GM19452 (cell line): ENCODE measurements at regions not wholly inside any gene's neighbourhood (a gene's known extent, or its start where the extent isn't known, plus 50 kb on each side); places are given as distances from the start of the nearest gene placed in this dataset.

Experiments
- ATAC-seq: cut with Tn5 transposase; IDR thresholded peaks from one replicate; pipeline ENCODE4 v1.9.1; 2021; ENCODE audit not compliant: unreplicated experiment

DNA sequence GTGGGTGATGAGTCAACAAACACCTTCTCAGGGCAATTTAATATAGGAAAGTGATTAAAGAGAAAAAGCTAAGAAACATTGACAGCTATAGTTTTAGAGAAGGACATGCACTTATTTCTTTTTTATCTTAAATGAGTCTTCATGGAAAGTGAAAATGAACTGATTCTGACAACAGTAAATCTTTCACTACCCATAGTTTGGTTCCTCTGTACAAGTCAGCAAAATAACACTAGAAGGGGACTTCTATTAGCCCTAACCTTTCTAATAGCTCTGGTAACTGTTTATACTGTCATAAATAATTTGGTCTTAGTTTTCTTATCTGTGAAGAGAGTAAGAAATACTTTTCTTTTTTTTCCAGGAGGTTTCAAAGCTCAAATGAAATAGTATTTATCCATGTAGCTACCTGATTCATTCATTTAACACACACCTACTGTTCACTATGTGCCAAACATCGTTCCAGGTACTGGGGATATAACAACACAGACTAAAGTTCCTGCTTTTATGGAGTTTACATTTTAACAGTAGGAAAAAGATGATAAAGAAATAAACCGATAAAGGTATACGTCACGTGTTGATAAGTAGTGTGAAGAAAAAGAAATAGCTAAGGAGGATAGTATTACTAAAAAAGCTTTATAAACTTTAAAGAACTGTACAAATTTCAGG lies 148.2 kb downstream of the PCSK1 start:
- ATAC-seq, result no peak

GRCh38 chr5:96283589-96283988 lies 149.5 kb downstream of the PCSK1 start:
- ATAC-seq, result no peak

DNA sequence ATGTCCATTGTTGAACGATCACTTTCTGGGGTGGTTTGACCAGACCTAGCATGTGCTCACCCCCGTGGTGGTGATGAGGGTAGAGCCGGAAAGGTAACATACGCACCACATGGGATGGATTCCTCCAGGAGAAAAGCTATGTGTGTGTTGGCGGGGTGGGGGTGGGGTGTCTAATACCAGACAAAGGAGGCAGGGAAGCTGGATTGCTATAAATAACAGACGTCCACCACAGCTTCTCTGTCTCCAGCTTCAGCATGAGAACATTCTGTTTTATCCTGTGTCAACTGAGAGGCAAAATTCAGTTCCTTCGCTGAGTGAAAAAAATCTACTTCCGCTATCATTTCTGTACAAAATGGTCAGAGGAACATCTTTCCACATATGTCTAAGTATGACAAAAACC lies 151.0 kb downstream of the PCSK1 start:
- no peak for ATAC-seq

DNA sequence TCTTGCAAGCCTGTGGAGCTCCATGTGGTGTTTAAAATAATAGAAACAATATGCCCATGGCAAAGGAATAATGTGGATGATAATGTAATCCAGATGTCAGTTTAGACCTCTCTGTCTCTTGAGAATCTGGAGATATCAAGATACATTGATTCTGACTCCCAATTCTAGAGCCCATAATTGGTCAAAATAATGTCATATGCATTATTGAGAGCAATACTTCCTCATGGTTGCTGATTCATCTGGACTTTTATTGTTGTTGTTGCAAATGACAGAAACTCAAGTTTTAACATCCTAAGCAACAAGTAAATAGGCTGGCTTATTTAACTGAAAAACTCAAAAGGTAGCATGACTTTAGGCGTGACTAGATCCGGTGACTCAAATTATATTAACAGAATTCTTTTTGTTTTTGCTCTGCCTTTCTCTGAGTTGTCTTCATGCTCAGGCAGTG lies 152.1 kb downstream of the PCSK1 start:
- no peak for ATAC-seq

DNA sequence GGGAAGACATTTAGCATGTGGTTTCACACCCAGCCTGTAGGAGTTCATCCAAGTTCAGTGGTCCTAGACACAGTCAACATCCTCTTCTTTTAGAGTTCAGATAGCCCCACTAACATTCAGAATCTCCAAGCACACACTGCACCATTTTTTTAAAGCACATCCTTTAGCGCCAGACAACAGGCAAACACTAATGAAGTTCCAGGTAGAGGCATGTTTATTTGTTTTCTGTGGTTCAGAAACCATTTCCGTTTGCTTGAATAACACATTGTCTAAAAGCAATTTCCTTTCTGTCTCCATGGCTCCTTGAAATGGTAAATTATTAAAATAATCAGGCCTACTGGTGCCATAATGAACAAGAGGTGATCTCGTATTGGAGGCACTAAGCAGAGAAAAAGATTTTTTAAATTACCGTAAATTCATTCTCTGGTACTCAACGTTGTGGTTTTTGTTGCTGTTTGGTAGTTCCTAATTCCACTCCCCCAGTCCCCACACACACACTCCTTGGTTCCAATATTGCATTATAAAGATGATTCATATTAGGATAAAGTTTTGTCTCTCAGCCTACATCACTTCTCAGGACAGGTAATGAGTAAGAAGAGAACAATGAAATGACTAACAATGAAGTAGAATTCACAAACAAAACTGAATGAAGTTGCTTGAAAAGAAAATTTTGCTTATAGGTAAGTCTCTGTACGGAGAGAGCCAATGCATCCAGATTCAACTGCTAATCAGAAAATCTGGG lies 153.1 kb downstream of the PCSK1 start:
- ATAC-seq, result peak; percentile 75

GRCh38 chr5:96278981-96279380 lies 154.1 kb downstream of the PCSK1 start:
- ATAC-seq, result no peak

DNA sequence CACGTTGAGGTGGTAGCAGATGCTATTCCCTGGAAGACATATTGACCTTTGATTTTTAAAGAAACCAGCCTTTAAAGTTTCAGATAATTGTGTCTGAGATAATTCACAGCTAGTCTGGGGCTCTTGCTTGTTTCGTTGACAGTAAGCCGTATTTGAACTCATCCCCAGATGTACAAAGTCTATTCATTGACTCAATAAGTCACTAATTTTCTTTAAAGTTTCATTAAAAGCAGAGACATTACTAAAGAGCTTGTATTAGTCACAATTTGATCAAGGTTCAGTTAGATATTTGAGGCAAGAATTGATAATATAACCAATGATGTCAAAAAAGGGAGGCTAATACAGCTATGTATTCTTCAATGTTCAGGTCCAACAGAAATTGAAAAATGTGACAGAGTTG lies 158.0 kb downstream of the PCSK1 start:
- ATAC-seq, result no peak

GRCh38 chr5:96265487-96265886 lies 167.6 kb downstream of the PCSK1 start:
- no peak for ATAC-seq

- ATAC-seq, result no peak
Observed at GRCh38 chr5:96264047-96264446, 169.0 kb downstream of the PCSK1 start.

- no peak for ATAC-seq
Observed at GRCh38 chr5:96262105-96262504, 170.9 kb downstream of the PCSK1 start.

DNA sequence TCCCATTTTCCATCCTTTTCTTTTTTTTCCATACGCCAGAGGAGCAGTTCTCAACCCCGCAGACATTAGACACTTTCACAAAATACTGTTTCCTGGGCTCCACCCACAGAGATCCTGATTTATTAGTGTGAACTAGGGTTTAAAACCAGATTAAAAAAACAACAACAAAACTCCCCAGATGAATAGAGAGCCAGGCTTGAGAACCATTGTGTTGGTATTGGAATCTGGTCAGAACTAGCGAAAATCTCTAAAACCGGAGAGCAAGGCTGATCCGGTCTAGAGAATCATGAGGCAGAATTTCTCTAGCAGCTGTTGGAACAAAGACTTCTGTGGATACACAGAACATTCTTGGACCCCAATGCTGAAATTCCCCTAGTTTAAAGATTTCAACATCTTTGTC lies 173.0 kb downstream of the PCSK1 start:
- ATAC-seq, result no peak

DNA sequence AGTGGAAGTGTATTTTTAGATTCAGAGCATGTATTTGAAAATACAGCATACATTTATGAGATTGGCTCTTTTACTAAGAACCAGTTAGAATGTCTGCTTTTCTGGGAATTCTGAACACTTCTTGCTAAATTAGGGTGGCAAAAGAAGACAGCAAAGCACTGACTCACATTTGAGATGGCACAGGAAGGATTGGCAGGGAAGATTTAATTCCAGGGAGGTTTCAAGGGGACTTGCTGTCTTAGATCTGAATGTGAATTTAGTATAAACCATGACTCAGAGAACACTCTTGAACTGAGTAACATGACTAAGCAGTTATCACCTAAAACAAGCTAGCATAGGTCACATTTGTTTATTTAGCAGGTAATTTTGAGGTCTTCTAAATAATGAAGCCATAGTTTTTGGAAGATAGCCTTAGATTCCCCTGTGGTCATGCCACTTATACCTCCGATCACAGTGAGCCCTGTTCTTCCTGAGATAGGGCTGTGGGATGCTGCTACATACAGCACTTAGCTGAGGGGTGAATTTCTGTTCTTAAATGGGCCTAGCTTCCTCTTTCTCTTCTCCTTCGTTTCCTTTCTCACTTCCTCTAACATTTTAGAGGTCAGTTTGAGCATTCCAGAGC lies 173.8 kb downstream of the PCSK1 start:
- peak; percentile 62 for ATAC-seq

- ATAC-seq, result no peak
Observed at GRCh38 chr5:96258692-96259091, 174.4 kb downstream of the PCSK1 start.

GRCh38 chr5:96257904-96258303 lies 175.1 kb downstream of the PCSK1 start:
- ATAC-seq, result no peak

GRCh38 chr5:96256795-96257470 lies 176.1 kb downstream of the PCSK1 start:
- ATAC-seq, result no peak

- no peak for ATAC-seq
Observed at GRCh38 chr5:96254980-96255691, 177.9 kb downstream of the PCSK1 start.

GRCh38 chr5:96253140-96253539 lies 179.9 kb downstream of the PCSK1 start:
- ATAC-seq, result no peak

DNA sequence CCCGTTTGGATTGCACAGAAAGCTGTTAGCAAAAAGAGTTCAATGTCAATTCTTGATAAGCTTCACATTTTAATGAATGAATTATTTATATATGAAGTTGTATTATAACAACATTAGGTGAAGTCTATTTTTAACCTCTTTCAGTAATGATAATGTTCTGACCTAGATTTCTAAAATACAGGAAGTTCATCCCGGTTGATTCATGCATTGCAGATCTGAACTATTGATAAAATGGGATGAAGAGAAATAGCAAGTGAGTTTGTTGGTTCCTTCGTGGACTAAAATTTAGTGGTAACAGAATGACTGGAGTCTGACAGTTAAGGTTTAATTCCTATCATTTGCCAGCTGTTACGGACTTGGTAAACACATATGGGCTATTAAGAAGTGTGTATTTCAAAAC lies 180.5 kb downstream of the PCSK1 start:
- no peak for ATAC-seq

- ATAC-seq, result no peak
Observed at GRCh38 chr5:96250782-96251181, 182.3 kb downstream of the PCSK1 start.

DNA sequence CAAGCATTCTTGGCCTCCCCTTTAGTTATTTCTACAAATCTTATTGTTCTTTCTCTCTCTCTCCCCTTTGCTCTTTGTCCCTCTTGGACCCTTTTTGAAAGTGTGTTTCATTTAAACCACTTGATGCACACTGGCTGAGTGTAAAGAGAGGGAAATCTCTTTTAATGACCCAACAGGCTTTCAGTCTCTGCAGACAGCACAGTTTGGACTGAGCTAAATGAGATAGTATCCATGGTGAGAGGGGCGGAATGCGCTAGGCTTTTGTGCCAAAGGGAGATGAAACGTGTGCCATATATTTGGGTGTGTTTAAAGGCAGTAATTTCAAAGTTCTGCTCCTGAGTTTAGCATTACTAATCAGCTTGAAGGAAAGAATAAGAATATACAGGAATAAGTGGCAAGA lies 184.9 kb downstream of the PCSK1 start:
- no peak for ATAC-seq

GRCh38 chr5:96247708-96248107 lies 185.3 kb downstream of the PCSK1 start:
- no peak for ATAC-seq
